ENCODE measurements at regions not wholly inside any gene's neighbourhood (a gene's known extent, or its start where the extent isn't known, plus 50 kb on each side); places are given as distances from the start of the nearest gene placed in this dataset.

DNA sequence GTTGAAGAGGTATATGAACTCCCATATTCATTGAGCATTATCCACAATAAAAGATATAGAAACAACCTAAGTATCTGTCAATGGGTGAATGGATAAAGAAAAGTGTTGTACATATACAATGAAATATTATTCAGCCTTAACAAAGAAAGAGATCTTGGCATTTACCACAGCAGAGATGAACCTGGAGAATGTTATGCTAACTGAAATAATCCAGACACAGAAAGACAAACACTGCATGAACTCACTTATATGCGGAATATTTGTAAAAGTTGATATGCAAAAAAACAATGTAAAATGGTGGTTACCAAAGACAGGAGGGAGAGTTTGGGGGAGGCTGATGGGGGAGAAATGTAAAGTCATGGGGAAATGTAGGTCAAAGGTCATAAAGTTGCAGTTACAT is 278.7 kb downstream of the ZNF608 start:
- TF ChIP-seq, protein P1, sequence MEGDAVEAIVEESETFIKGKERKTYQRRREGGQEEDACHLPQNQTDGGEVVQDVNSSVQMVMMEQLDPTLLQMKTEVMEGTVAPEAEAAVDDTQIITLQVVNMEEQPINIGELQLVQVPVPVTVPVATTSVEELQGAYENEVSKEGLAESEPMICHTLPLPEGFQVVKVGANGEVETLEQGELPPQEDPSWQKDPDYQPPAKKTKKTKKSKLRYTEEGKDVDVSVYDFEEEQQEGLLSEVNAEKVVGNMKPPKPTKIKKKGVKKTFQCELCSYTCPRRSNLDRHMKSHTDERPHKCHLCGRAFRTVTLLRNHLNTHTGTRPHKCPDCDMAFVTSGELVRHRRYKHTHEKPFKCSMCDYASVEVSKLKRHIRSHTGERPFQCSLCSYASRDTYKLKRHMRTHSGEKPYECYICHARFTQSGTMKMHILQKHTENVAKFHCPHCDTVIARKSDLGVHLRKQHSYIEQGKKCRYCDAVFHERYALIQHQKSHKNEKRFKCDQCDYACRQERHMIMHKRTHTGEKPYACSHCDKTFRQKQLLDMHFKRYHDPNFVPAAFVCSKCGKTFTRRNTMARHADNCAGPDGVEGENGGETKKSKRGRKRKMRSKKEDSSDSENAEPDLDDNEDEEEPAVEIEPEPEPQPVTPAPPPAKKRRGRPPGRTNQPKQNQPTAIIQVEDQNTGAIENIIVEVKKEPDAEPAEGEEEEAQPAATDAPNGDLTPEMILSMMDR (IDR thresholded peaks at IDR 0.05; ENCODE audit: low read depth, low read length, missing control alignments): no peak
- Histone ChIP-seq H3K27me3 (replicated peaks) (no peaks in the 10 kb centered on the region), H3K27ac (no peak overlapping the region), H3K4me3 (ENCODE audit: low read depth, low read length) (no peak overlapping the region), H3K36me3 (replicated peaks) (no peaks in the 10 kb centered on the region)
- in situ Hi-C loops (cut with HindIII; ENCODE audit: low pct_ligation_motif_present, low sequenced_read_pairs): no loop called here
- DNase-seq: no peak

DNA sequence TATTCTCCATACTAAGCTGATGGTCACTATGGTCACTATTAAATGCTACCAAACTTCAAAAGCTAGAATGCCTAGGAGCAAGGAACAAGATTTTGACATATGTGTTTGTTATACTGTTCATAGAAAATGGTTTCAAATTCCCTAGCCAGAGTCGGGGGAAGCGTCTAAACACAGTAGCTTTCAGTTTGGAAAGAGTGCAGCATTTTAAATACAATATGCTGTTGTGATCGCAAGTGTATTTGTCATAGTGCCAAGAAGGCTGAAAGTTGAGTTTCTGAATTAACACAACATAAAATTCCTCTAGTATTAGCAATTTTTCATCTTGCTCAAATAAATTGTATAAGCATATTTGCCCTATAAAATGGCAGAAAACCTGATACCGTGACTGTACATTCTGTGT is 280.4 kb downstream of the ZNF608 start:
- Histone ChIP-seq H3K27me3 (replicated peaks) (no peaks in the 10 kb centered on the region), H3K36me3 (replicated peaks) (no peaks in the 10 kb centered on the region), H3K4me3 (ENCODE audit: low read depth, low read length) (no peak overlapping the region), H3K27ac (no peak overlapping the region)
- no peak for DNase-seq
- in situ Hi-C loops (cut with HindIII; ENCODE audit: low pct_ligation_motif_present, low sequenced_read_pairs): no loop called here
- TF ChIP-seq, protein P1 (IDR thresholded peaks at IDR 0.05; ENCODE audit: low read depth, low read length, missing control alignments): no peak

DNA sequence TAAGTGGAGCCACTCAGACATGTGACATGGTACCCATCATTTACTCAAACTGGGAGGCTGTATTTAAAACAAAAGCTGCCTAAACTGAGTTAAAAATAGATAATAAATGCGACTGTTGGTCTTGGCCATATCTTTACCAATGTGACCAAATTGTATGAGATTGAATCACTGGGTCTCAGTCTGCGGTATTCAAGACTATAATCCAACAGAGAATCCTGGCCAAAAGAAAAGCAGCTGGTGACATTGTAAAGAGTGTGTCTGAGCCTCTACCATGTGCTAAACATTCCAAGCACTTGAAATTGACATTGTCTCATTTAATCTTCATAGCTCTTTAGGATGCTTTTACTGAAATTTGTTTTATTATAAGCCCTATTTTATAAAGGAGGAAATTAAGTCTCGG is 282.6 kb downstream of the ZNF608 start:
- Histone ChIP-seq H3K27me3 (replicated peaks) (no peaks in the 10 kb centered on the region), H3K4me3 (ENCODE audit: low read depth, low read length) (no peak overlapping the region), H3K36me3 (replicated peaks) (no peaks in the 10 kb centered on the region), H3K27ac (no peak overlapping the region)
- no peak for DNase-seq
- TF ChIP-seq, protein P1 (IDR thresholded peaks at IDR 0.05; ENCODE audit: low read depth, low read length, missing control alignments): no peak
- in situ Hi-C loops (cut with HindIII; ENCODE audit: low pct_ligation_motif_present, low sequenced_read_pairs): no loop called here

DNA sequence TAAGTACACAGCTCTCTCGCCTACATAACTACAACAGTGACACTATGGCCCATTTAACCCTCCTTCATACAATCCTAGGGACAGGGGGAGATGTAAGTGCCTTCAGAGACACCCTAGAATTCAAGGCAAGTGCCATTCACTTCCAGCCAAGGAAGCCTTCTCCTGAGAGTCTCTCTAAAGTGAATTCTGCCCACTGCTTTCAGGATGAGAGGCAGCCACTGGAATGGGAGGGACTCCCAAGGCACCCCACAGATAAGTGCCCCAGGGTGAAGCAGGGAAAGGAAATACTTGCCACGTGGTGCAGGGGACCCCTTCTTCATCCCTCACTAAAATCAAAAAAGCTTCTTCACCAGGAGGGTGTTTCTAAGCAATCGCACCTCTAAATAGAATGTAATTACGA is 283.7 kb downstream of the ZNF608 start:
- H3K4me3 ChIP-seq (ENCODE audit: low read depth, low read length): no peak overlapping the region
- TF ChIP-seq, protein P1 (IDR thresholded peaks at IDR 0.05; ENCODE audit: low read depth, low read length, missing control alignments): no peak
- H3K27ac ChIP-seq: no peak overlapping the region
- DNase-seq: no peak
- in situ Hi-C loops (cut with HindIII; ENCODE audit: low pct_ligation_motif_present, low sequenced_read_pairs): no loop called here
- H3K36me3 ChIP-seq (replicated peaks): no peaks in the 10 kb centered on the region
- no peaks in the 10 kb centered on the region for H3K27me3 ChIP-seq (replicated peaks)

DNA sequence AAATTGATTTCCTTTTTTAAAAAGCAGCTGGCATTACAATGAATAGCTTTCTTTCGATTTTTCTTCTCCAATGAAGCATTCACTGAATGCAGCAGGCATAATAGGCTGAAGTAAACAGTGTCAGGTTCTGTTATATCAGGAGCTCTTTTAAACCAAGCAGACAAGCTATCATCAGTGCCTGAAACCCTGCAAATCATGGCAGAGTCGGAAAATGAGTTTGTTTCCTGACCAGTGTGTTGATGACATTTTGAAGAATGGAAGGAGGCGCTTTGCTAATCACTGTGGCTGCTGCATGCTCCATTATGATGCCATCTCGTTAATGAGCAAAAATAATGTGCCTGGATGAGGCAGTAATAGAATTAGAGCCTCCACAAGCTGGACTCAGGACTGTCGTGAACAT is 284.5 kb downstream of the ZNF608 start:
- TF ChIP-seq, protein P1 (IDR thresholded peaks at IDR 0.05; ENCODE audit: low read depth, low read length, missing control alignments): no peak
- no peak for DNase-seq
- no peaks in the 10 kb centered on the region for H3K27me3 ChIP-seq (replicated peaks)
- no peaks in the 10 kb centered on the region for H3K36me3 ChIP-seq (replicated peaks)
- no peak overlapping the region for H3K4me3 ChIP-seq (ENCODE audit: low read depth, low read length)
- in situ Hi-C loops (cut with HindIII; ENCODE audit: low pct_ligation_motif_present, low sequenced_read_pairs): no loop called here
- no peak overlapping the region for H3K27ac ChIP-seq

DNA sequence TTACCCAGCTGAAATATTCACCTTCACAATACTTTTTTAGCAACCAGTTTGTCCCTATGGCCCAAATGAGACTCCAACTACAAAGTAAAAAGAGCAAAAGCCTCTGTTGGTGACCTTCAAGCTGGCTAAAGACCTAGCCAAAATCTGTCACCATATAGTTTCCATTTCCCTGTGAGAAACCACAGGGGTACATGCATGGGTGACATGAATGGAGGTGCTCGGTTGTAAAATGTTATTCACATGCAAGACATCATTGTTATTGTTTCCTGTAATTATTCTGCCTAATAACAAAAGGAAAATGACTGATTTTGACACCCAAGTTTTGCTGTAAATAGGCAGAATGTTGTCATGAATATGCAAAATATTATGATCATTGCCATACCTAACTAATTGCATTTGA is 285.3 kb downstream of the ZNF608 start:
- Histone ChIP-seq H3K36me3 (replicated peaks) (no peaks in the 10 kb centered on the region), H3K27me3 (replicated peaks) (no peaks in the 10 kb centered on the region), H3K4me3 (ENCODE audit: low read depth, low read length) (no peak overlapping the region), H3K27ac (no peak overlapping the region)
- DNase-seq: no peak
- in situ Hi-C loops (cut with HindIII; ENCODE audit: low pct_ligation_motif_present, low sequenced_read_pairs): no loop called here
- TF ChIP-seq, protein P1 (IDR thresholded peaks at IDR 0.05; ENCODE audit: low read depth, low read length, missing control alignments): no peak
